GM10248 (cell line): ENCODE measurements at regions not wholly inside any gene's neighbourhood (a gene's known extent, or its start where the extent isn't known, plus 50 kb on each side); places are given as distances from the start of the nearest gene placed in this dataset.

ENCODE experiments used
- CTCF ChIA-PET: fragments of 300-600 bp; sonication (Branson Sonifier 250); formaldehyde crosslinking; extraction: SDS; loops from one replicate; lab custom pipeline; 2021; ENCODE audit warnings: antibody characterized with exemption; lab: Yijun Ruan, JAX
- POLR2A ChIA-PET: fragments of 350-650 bp; sonication (Branson Sonifier 250); formaldehyde crosslinking; extraction: SDS; loops from one replicate; lab custom pipeline; 2020; ENCODE audit warnings: antibody characterized with exemption; lab: Yijun Ruan, JAX
- DNase-seq: peaks from one replicate; pipeline ENCODE4 v3.0.0; 2012; ENCODE audit errors: extremely low spot score
- TF ChIP-seq, protein P1 (sequence below): IDR thresholded peaks from 2 replicates; pipeline ENCODE4 v1.5.1; 2012; ENCODE audit warnings: mild to moderate bottlenecking, low read depth; ENCODE audit errors: extremely low read depth, missing control alignments, control extremely low read depth

DNA sequence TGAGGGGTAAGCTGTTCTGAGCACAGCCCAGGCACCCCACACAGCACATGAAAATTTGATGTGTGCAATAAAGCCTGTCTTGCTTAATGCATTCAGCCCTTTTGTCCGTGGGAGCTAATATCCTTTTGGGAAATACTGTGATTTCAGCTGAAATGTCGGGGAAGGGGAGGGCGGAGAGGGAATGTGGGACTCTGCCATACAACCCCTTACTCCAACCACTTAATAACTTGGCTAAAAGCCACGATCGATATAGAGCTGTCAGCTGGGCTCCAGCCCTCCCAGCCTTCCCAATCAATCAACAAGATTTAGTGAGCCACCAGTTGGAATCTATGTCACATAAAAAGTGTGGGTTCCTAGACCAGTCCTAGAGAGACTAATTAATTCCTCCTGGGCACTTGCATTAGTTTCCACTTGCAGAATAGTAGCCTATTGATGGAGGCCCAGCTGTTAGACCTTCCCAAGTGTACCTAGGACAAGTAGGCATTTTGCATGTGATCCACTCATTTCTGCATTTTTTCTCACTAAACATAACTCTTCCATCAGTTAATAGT is 82.7 kb upstream of the PIRT start:
- ChIA-PET CTCF (interaction anchor here (1.4 kb wide), 1 partner anchor 11 kb away, joined by 3 read pairs; no protein-coding TSS in a partner anchor), POLR2A (no interaction called here)
- TF ChIP-seq, protein P1, sequence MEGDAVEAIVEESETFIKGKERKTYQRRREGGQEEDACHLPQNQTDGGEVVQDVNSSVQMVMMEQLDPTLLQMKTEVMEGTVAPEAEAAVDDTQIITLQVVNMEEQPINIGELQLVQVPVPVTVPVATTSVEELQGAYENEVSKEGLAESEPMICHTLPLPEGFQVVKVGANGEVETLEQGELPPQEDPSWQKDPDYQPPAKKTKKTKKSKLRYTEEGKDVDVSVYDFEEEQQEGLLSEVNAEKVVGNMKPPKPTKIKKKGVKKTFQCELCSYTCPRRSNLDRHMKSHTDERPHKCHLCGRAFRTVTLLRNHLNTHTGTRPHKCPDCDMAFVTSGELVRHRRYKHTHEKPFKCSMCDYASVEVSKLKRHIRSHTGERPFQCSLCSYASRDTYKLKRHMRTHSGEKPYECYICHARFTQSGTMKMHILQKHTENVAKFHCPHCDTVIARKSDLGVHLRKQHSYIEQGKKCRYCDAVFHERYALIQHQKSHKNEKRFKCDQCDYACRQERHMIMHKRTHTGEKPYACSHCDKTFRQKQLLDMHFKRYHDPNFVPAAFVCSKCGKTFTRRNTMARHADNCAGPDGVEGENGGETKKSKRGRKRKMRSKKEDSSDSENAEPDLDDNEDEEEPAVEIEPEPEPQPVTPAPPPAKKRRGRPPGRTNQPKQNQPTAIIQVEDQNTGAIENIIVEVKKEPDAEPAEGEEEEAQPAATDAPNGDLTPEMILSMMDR, result no peak
- DNase-seq, result no peak

DNA sequence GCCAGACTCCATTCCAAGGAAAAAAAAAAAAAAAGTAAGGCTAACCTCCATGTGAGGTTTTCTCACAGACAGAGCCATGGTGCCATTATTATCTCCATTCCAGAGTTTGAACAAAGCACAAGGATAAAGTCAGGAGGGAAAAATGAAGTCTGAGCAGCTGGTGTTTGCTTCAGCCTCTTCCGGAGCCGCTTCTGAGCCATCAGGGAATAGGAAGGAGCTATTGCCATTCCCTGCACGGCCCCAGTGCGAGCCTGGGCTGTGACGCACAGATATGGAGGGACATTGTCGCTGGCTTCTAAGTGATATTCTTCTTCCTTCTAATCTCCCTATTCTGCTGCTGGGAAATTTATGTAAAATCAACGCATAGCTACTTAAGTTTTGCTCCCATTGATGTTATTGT is 69.5 kb upstream of the PIRT start:
- TF ChIP-seq, protein P1, result no peak
- CTCF ChIA-PET, result no interaction called here
- POLR2A ChIA-PET, result no interaction called here
- DNase-seq, result no peak

DNA sequence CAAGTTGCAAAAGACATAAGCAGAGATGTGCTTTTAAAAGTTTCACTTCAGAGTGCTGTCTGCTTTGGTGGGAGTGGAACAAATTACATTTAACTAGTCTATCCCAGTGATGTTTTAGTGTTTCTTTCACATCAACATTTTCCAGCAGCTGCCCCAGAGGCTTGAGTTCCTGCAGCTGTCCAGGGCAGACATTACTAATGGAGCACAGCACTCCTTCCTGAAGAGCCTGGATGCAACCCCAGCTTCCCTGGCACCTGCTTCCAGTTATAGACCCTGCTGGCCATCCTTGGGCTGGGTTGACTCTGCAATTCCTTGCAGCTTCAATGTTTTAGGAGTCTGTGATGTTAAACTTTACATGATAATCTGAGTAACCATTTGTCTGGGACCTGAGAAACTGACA is 61.4 kb upstream of the PIRT start:
- ChIA-PET CTCF (interaction anchor here (1.1 kb wide), 1 partner anchor 24 kb away, joined by 3 read pairs; no protein-coding TSS in a partner anchor), POLR2A (no interaction called here)
- DNase-seq, result no peak
- TF ChIP-seq, protein P1, result no peak

DNA sequence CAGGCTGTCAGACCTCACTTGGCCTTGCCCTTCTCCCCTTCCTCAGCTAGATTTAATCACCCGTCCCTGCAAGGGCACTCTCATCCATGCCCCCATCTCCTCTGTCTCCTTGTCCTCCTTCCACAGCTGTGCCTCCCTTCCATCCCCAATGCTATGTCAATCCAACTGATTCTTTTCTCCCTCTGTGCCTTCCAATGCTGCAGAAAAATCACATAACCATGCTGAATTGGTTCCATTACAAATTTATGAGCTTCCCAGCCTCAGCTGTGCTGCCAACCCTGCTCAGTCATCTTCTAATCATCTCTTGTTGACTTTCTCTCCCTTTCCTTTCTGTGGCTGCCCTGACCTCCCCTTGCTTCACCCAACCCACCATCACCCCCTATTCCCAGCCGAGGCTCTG is 56.3 kb upstream of the PIRT start:
- ChIA-PET POLR2A (no interaction called here), CTCF (no interaction called here)
- TF ChIP-seq, protein P1, result no peak
- DNase-seq, result no peak

DNA sequence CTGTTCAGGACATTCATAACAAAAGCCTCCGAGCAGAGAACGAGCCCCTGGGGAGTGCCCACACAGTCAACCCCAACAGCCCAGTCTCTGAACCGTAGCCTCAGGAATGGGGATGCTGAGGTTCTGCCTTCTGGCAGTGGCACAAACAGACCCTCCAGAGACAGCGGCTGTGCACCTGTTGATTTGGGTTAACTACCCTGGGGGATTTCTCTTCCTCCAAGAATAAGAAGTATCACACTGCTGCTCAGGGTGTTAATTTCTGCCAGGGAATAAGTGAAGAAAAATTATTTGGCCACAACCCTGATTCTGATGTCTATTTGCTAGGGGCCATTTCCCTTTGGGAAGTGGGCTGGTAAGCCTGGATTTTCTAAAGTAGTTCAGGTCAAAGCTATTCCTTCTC is 51.0 kb upstream of the PIRT start:
- POLR2A ChIA-PET, result no interaction called here
- TF ChIP-seq, protein P1, result no peak

More for the DNA sequence above, 51.0 kb upstream of the PIRT start:
- no peak for DNase-seq
- CTCF ChIA-PET, result no interaction called here
